ENCODE measurements at regions not wholly inside any gene's neighbourhood (a gene's known extent, or its start where the extent isn't known, plus 50 kb on each side); places are given as distances from the start of the nearest gene placed in this dataset.

GRCh38 chr14:51573607-51574006 lies 78.1 kb upstream of the FRMD6 start:
- no peak for DNase-seq
- ChIA-PET POLR2A (no interaction called here), CTCF (no interaction called here)
- Histone ChIP-seq H3K4me1 (ENCODE audit: insufficient read depth, low read length) (no peaks in the 10 kb centered on the region), H3K9me3 (ENCODE audit: low read length) (no peaks in the 10 kb centered on the region), H3K4me3 (ENCODE audit: low read length) (no peak overlapping the region), H3K27ac (ENCODE audit: low read depth, low read length) (no peak overlapping the region), H3K27me3 (ENCODE audit: insufficient read depth, low read length, poor library complexity, severe bottlenecking) (peaks cover 4% of the 10 kb centered on the region), H3K36me3 (ENCODE audit: insufficient read depth, low read length) (no peaks in the 10 kb centered on the region)
- H3K9me3 Mint-ChIP-seq = no peaks in the 10 kb centered on the region
- no peak overlapping the region for H3K4me3 Mint-ChIP-seq
- no peak overlapping the region for H3K27ac Mint-ChIP-seq
- H3K36me3 Mint-ChIP-seq = no peaks in the 10 kb centered on the region
- H3K27me3 Mint-ChIP-seq = peaks cover 33 to 55% of the 10 kb centered on the region in 2 donors
- no peaks in the 10 kb centered on the region for H3K4me1 Mint-ChIP-seq

GRCh38 chr14:51574009-51574408 lies 77.7 kb upstream of the FRMD6 start:
- no peak for DNase-seq
- Histone ChIP-seq H3K27ac (ENCODE audit: low read depth, low read length) (no peak overlapping the region), H3K36me3 (ENCODE audit: insufficient read depth, low read length) (no peaks in the 10 kb centered on the region), H3K4me3 (ENCODE audit: low read length) (no peak overlapping the region), H3K4me1 (ENCODE audit: insufficient read depth, low read length) (no peaks in the 10 kb centered on the region), H3K27me3 (ENCODE audit: insufficient read depth, low read length, poor library complexity, severe bottlenecking) (peaks cover 6% of the 10 kb centered on the region), H3K9me3 (ENCODE audit: low read length) (no peaks in the 10 kb centered on the region)
- Mint-ChIP-seq H3K27me3 (peaks cover 35 to 57% of the 10 kb centered on the region in 2 donors), H3K4me1 (no peaks in the 10 kb centered on the region), H3K9me3 (no peaks in the 10 kb centered on the region), H3K36me3 (no peaks in the 10 kb centered on the region), H3K27ac (no peak overlapping the region), H3K4me3 (no peak overlapping the region)
- CTCF ChIA-PET = no interaction called here
- POLR2A ChIA-PET = no interaction called here

GRCh38 chr14:51575349-51576116 lies 76.2 kb upstream of the FRMD6 start:
- no peaks in the 10 kb centered on the region for H3K9me3 Mint-ChIP-seq
- no peaks in the 10 kb centered on the region for H3K4me1 Mint-ChIP-seq
- POLR2A ChIA-PET = no interaction called here
- no peak overlapping the region for H3K4me3 Mint-ChIP-seq
- H3K27ac Mint-ChIP-seq = no peak overlapping the region
- Histone ChIP-seq H3K4me1 (ENCODE audit: insufficient read depth, low read length) (no peaks in the 10 kb centered on the region), H3K9me3 (ENCODE audit: low read length) (no peaks in the 10 kb centered on the region), H3K36me3 (ENCODE audit: insufficient read depth, low read length) (no peaks in the 10 kb centered on the region), H3K4me3 (ENCODE audit: low read length) (no peak overlapping the region), H3K27me3 (ENCODE audit: insufficient read depth, low read length, poor library complexity, severe bottlenecking) (peaks cover 6% of the 10 kb centered on the region), H3K27ac (ENCODE audit: low read depth, low read length) (no peak overlapping the region)
- H3K27me3 Mint-ChIP-seq = peaks cover 35 to 66% of the 10 kb centered on the region in 2 donors
- no peak for DNase-seq
- CTCF ChIA-PET = no interaction called here
- H3K36me3 Mint-ChIP-seq = no peaks in the 10 kb centered on the region

- ChIA-PET CTCF (no interaction called here), POLR2A (no interaction called here)
- Mint-ChIP-seq H3K27ac (no peak overlapping the region), H3K36me3 (no peaks in the 10 kb centered on the region), H3K4me1 (no peaks in the 10 kb centered on the region), H3K27me3 (peaks cover 37 to 71% of the 10 kb centered on the region in 2 donors), H3K9me3 (no peaks in the 10 kb centered on the region), H3K4me3 (no peak overlapping the region)
- Histone ChIP-seq H3K27me3 (ENCODE audit: insufficient read depth, low read length, poor library complexity, severe bottlenecking) (peaks cover 6% of the 10 kb centered on the region), H3K4me1 (ENCODE audit: insufficient read depth, low read length) (no peaks in the 10 kb centered on the region), H3K27ac (ENCODE audit: low read depth, low read length) (no peak overlapping the region), H3K36me3 (ENCODE audit: insufficient read depth, low read length) (no peaks in the 10 kb centered on the region), H3K9me3 (ENCODE audit: low read length) (no peaks in the 10 kb centered on the region), H3K4me3 (ENCODE audit: low read length) (no peak overlapping the region)
- DNase-seq = no peak
Measured at GRCh38 chr14:51576117-51576430, 75.6 kb upstream of the FRMD6 start.

GRCh38 chr14:51576879-51577278 lies 74.8 kb upstream of the FRMD6 start:
- Mint-ChIP-seq H3K4me1 (no peaks in the 10 kb centered on the region), H3K9me3 (no peaks in the 10 kb centered on the region), H3K27ac (no peak overlapping the region), H3K36me3 (no peaks in the 10 kb centered on the region), H3K27me3 (peaks cover 36 to 73% of the 10 kb centered on the region in 2 donors), H3K4me3 (no peak overlapping the region)
- no peak for DNase-seq
- H3K4me3 ChIP-seq (ENCODE audit: low read length) = no peak overlapping the region
- no peaks in the 10 kb centered on the region for H3K4me1 ChIP-seq (ENCODE audit: insufficient read depth, low read length)
- ChIA-PET CTCF (interaction anchor here (0.5 kb wide), 1 partner anchor 164 kb away, joined by 3 read pairs; no protein-coding TSS in a partner anchor), POLR2A (no interaction called here)
- no peaks in the 10 kb centered on the region for H3K9me3 ChIP-seq (ENCODE audit: low read length)
- peaks cover 6% of the 10 kb centered on the region for H3K27me3 ChIP-seq (ENCODE audit: insufficient read depth, low read length, poor library complexity, severe bottlenecking)
- no peaks in the 10 kb centered on the region for H3K36me3 ChIP-seq (ENCODE audit: insufficient read depth, low read length)
- H3K27ac ChIP-seq (ENCODE audit: low read depth, low read length) = no peak overlapping the region

- Histone ChIP-seq H3K9me3 (ENCODE audit: low read length) (no peaks in the 10 kb centered on the region), H3K27me3 (ENCODE audit: insufficient read depth, low read length, poor library complexity, severe bottlenecking) (peaks cover 6% of the 10 kb centered on the region), H3K4me3 (ENCODE audit: low read length) (no peak overlapping the region), H3K36me3 (ENCODE audit: insufficient read depth, low read length) (no peaks in the 10 kb centered on the region), H3K27ac (ENCODE audit: low read depth, low read length) (no peak overlapping the region), H3K4me1 (ENCODE audit: insufficient read depth, low read length) (no peaks in the 10 kb centered on the region)
- peaks cover 35 to 65% of the 10 kb centered on the region in 2 donors for H3K27me3 Mint-ChIP-seq
- no peaks in the 10 kb centered on the region for H3K36me3 Mint-ChIP-seq
- DNase-seq = no peak
- ChIA-PET CTCF (no interaction called here), POLR2A (no interaction called here)
- no peak overlapping the region for H3K4me3 Mint-ChIP-seq
- H3K27ac Mint-ChIP-seq = no peak overlapping the region
- H3K4me1 Mint-ChIP-seq = no peaks in the 10 kb centered on the region
- H3K9me3 Mint-ChIP-seq = no peaks in the 10 kb centered on the region
Measured at GRCh38 chr14:51578853-51579252, 72.9 kb upstream of the FRMD6 start.

GRCh38 chr14:51581017-51581881 lies 70.5 kb upstream of the FRMD6 start:
- no peaks in the 10 kb centered on the region for H3K36me3 ChIP-seq (ENCODE audit: insufficient read depth, low read length)
- no peak overlapping the region for H3K4me3 Mint-ChIP-seq
- H3K9me3 Mint-ChIP-seq = no peaks in the 10 kb centered on the region
- no peak overlapping the region for H3K27ac Mint-ChIP-seq
- ChIA-PET CTCF (no interaction called here), POLR2A (no interaction called here)
- H3K27ac ChIP-seq (ENCODE audit: low read depth, low read length) = no peak overlapping the region
- H3K4me1 ChIP-seq (ENCODE audit: insufficient read depth, low read length) = no peaks in the 10 kb centered on the region
- no peaks in the 10 kb centered on the region for H3K4me1 Mint-ChIP-seq
- H3K27me3 ChIP-seq (ENCODE audit: insufficient read depth, low read length, poor library complexity, severe bottlenecking) = peaks cover 3% of the 10 kb centered on the region
- H3K27me3 Mint-ChIP-seq = peaks cover 27 to 50% of the 10 kb centered on the region in 2 donors
- H3K36me3 Mint-ChIP-seq = no peaks in the 10 kb centered on the region
- DNase-seq = no peak
- H3K4me3 ChIP-seq (ENCODE audit: low read length) = no peak overlapping the region
- no peaks in the 10 kb centered on the region for H3K9me3 ChIP-seq (ENCODE audit: low read length)

GRCh38 chr14:51582437-51582836 lies 69.3 kb upstream of the FRMD6 start:
- no peaks in the 10 kb centered on the region for H3K9me3 ChIP-seq (ENCODE audit: low read length)
- Mint-ChIP-seq H3K9me3 (no peaks in the 10 kb centered on the region), H3K4me1 (no peaks in the 10 kb centered on the region), H3K4me3 (no peak overlapping the region), H3K27me3 (peaks cover 21 to 39% of the 10 kb centered on the region in 2 donors), H3K27ac (no peak overlapping the region), H3K36me3 (no peaks in the 10 kb centered on the region)
- POLR2A ChIA-PET = no interaction called here
- no peaks in the 10 kb centered on the region for H3K36me3 ChIP-seq (ENCODE audit: insufficient read depth, low read length)
- DNase-seq = no peak
- H3K4me1 ChIP-seq (ENCODE audit: insufficient read depth, low read length) = no peaks in the 10 kb centered on the region
- H3K27ac ChIP-seq (ENCODE audit: low read depth, low read length) = no peak overlapping the region
- H3K4me3 ChIP-seq (ENCODE audit: low read length) = no peak overlapping the region
- CTCF ChIA-PET = no interaction called here
- peaks cover 3% of the 10 kb centered on the region for H3K27me3 ChIP-seq (ENCODE audit: insufficient read depth, low read length, poor library complexity, severe bottlenecking)
